BLaER1 treated with 17β-estradiol and CSF1 and Interleukin-3, amounts not matched to agents 10 nM and 100 nM (cell line): ENCODE measurements at regions not wholly inside any gene's neighbourhood (a gene's known extent, or its start where the extent isn't known, plus 50 kb on each side); places are given as distances from the start of the nearest gene placed in this dataset.

Experiments used
- H3K27ac ChIP-seq, 11 experiments: shearing (Covaris generic); formaldehyde crosslinking; 2 replicates each; pipeline ENCODE4 v1.8.1; 2022
- H3K27me3 ChIP-seq, 11 experiments: shearing (Covaris generic); formaldehyde crosslinking; 2 replicates each; pipeline ENCODE4 v1.8.1; 2022
- H3K36me3 ChIP-seq, 11 experiments: shearing (Covaris generic); formaldehyde crosslinking; 2 replicates each; pipeline ENCODE4 v1.8.1; 2022
- H3K4me1 ChIP-seq, 10 experiments: shearing (Covaris generic); formaldehyde crosslinking; 2 replicates each; pipeline ENCODE4 v1.8.1; 2022
- H3K4me2 ChIP-seq, 11 experiments: shearing (Covaris generic); formaldehyde crosslinking; 2 replicates each; pipeline ENCODE4 v1.8.1; 2022
- H3K4me3 ChIP-seq, 10 experiments: shearing (Covaris generic); formaldehyde crosslinking; 2 replicates each; pipeline ENCODE4 v1.8.1; 2022
- H3K9ac ChIP-seq, 11 experiments: shearing (Covaris generic); formaldehyde crosslinking; 2 replicates each; pipeline ENCODE4 v1.8.1; 2022
- H3K9me3 ChIP-seq, 11 experiments: shearing (Covaris generic); formaldehyde crosslinking; replicated peaks in 1 of 11; 2 replicates each; pipeline ENCODE4 v1.8.1; 2022
- H4K20me1 ChIP-seq, 11 experiments: shearing (Covaris generic); formaldehyde crosslinking; 2 replicates each; pipeline ENCODE4 v1.8.1; 2022
- Cebpa-rat ChIP-seq, 11 experiments: shearing (Covaris generic); IDR thresholded peaks; 2 replicates each; pipeline ENCODE4 v1.8.1; 2022

DNA sequence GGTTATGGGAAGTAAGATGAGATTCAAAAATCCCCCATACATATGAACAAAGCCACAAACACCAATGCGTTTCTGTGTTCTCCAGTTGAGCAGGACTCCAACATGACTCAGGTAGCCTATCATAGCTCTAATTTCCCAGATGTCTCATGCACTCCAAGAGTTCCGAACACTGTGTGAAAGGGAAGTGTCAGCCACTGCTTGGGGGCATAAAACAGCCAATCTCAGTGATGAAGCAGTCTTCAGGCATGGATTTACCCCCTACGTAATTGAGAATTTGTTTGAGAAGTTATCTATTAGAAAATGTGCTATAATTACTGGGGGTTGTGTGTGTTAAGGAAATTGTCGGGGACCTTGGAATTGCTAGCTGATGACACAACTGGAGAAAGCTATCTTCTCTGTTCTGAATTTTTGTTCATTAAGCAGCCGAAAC is 153.9 kb upstream of the AVPR1A start:
- peaks cover 0 to 4% (median 2%) of the 10 kb centered on the region in 11 experiments; a peak in 14 of 22 replicates for H3K9me3 ChIP-seq
- peaks cover 9 to 32% (median 23%) of the 10 kb centered on the region in 10 experiments; a peak in 19 of 20 replicates for H3K4me1 ChIP-seq
- H4K20me1 ChIP-seq, result no peaks in the 10 kb centered on the region
- no peak overlapping the region for H3K27ac ChIP-seq
- no peak overlapping the region for H3K4me3 ChIP-seq
- H3K9ac ChIP-seq, result no peak overlapping the region
- TF ChIP-seq Cebpa-rat (IDR thresholded peaks at IDR 0.05), result no peak
- H3K4me2 ChIP-seq, result no peak overlapping the region
- no peaks in the 10 kb centered on the region for H3K36me3 ChIP-seq
- H3K27me3 ChIP-seq, result no peaks in the 10 kb centered on the region

GRCh38 chr12:63302941-63303536 is 152.0 kb upstream of the AVPR1A start:
- no peak overlapping the region for H3K4me3 ChIP-seq
- peaks cover 9 to 25% (median 21%) of the 10 kb centered on the region in 10 experiments; a peak in 19 of 20 replicates for H3K4me1 ChIP-seq
- no peaks in the 10 kb centered on the region for H4K20me1 ChIP-seq
- peak overlapping the region in 3 of 11 experiments; percentile 1 to 33 (median 20); a peak in 2 of 22 replicates for H3K4me2 ChIP-seq
- no peak overlapping the region for H3K9ac ChIP-seq
- no peak for TF ChIP-seq Cebpa-rat (IDR thresholded peaks at IDR 0.05)
- H3K27ac ChIP-seq, result no peak overlapping the region
- H3K36me3 ChIP-seq, result no peaks in the 10 kb centered on the region
- H3K27me3 ChIP-seq, result no peaks in the 10 kb centered on the region
- H3K9me3 ChIP-seq, result no peaks in the 10 kb centered on the region

DNA sequence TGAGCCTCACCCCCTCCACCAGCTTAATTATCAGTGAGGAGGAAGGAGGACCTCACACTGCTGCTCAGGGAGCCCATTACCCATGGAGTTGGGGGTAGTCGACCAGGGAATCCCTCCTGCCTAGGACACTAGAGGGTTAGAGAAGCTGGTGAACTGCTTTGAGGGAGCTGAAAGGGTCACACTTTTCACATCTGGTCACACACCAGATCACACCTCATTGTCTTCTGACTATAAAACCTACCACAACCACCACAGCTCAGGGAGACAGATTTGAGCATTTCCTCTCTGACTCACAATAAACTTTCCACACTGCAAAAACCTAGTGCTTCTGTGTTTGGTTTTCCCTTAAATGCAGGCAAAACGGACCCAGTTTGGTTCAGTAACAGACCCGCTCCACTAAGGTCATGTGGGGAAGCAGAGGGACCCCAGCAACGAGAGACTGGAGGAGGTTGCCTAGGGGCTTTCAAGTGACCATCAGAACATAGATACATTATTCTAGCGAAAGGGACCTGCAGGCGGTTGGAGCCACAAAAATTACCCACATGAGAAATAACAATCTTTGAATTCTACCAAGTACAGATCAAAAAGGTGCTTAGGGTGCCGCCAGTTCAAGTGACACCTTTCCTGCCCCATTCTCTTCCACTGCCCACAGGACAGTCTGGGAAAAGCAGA is 151.4 kb upstream of the AVPR1A start:
- no peaks in the 10 kb centered on the region for H4K20me1 ChIP-seq
- H3K4me2 ChIP-seq, result peak overlapping the region in 6 of 11 experiments; percentile 1 to 33 (median 21); a peak in 5 of 22 replicates
- H3K27me3 ChIP-seq, result no peaks in the 10 kb centered on the region
- no peak overlapping the region for H3K4me3 ChIP-seq
- no peaks in the 10 kb centered on the region for H3K9me3 ChIP-seq
- H3K36me3 ChIP-seq, result no peaks in the 10 kb centered on the region
- peaks cover 9 to 25% (median 21%) of the 10 kb centered on the region in 10 experiments; a peak in 19 of 20 replicates for H3K4me1 ChIP-seq
- TF ChIP-seq Cebpa-rat (IDR thresholded peaks at IDR 0.05), result no peak
- H3K27ac ChIP-seq, result no peak overlapping the region
- H3K9ac ChIP-seq, result no peak overlapping the region

GRCh38 chr12:63301311-63301710 is 150.3 kb upstream of the AVPR1A start:
- Histone ChIP-seq H3K27ac (no peak overlapping the region), H3K36me3 (no peaks in the 10 kb centered on the region), H3K4me1 (peaks cover 2 to 16% (median 11%) of the 10 kb centered on the region in 10 experiments; a peak in 18 of 20 replicates), H3K27me3 (no peaks in the 10 kb centered on the region), H3K9me3 (no peaks in the 10 kb centered on the region), H4K20me1 (no peaks in the 10 kb centered on the region), H3K4me2 (no peak overlapping the region), H3K4me3 (no peak overlapping the region), H3K9ac (no peak overlapping the region)
- no peak for TF ChIP-seq Cebpa-rat (IDR thresholded peaks at IDR 0.05)

- Histone ChIP-seq H3K4me2 (no peak overlapping the region), H3K27me3 (no peaks in the 10 kb centered on the region), H3K9ac (no peak overlapping the region), H3K4me3 (no peak overlapping the region), H3K9me3 (no peaks in the 10 kb centered on the region), H3K27ac (no peak overlapping the region), H3K4me1 (peaks cover 0 to 10% (median 7%) of the 10 kb centered on the region in 10 experiments; a peak in 9 of 20 replicates), H3K36me3 (no peaks in the 10 kb centered on the region), H4K20me1 (no peaks in the 10 kb centered on the region)
- no peak for TF ChIP-seq Cebpa-rat (IDR thresholded peaks at IDR 0.05)
Measured at GRCh38 chr12:63298386-63298930, 147.5 kb upstream of the AVPR1A start.

- Histone ChIP-seq H3K36me3 (no peaks in the 10 kb centered on the region), H3K9ac (no peak overlapping the region), H3K27me3 (no peaks in the 10 kb centered on the region), H3K27ac (no peak overlapping the region), H3K4me1 (no peaks in the 10 kb centered on the region), H3K9me3 (no peaks in the 10 kb centered on the region), H3K4me2 (no peak overlapping the region), H3K4me3 (no peak overlapping the region), H4K20me1 (no peaks in the 10 kb centered on the region)
- no peak for TF ChIP-seq Cebpa-rat (IDR thresholded peaks at IDR 0.05)
Measured at GRCh38 chr12:63294327-63294632, 143.3 kb upstream of the AVPR1A start.

DNA sequence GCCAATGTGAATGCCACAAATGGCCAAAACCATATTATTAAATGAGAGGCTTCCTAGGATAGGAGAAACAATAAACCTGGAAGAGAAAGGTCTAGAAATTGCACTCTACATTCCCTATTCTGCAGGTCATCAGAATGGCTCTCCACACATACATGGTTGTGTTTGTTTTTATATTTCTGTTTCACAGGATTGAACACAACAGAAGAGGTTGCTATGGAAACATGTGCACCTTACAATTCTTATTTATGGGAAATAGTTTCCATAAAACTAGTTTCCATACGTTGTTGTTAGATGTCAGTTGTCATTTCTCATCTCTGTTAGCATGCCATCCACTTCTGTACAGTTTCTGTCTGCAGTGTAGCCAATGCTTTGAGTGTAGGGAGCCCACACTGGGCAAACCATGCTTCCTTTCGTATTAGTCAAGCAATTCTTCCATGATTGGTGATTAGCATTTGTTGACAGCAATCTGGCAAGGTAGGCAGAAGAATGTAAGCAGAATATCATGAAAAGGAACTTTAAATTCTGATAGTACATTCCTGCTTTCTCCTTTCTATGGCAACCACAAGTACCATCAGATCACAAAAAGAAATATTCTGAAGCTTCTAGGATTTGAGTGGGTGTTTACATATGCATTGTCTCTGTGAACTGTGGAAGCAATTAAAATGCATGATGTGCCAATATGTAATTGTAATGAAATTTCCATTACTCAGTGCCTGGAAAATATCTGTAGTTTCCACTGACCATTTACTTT is 141.6 kb upstream of the AVPR1A start:
- Histone ChIP-seq H3K27ac (no peak overlapping the region), H3K9ac (no peak overlapping the region), H3K4me1 (no peaks in the 10 kb centered on the region), H3K4me3 (no peak overlapping the region), H3K9me3 (no peaks in the 10 kb centered on the region), H3K36me3 (no peaks in the 10 kb centered on the region), H4K20me1 (no peaks in the 10 kb centered on the region), H3K4me2 (no peak overlapping the region), H3K27me3 (no peaks in the 10 kb centered on the region)
- TF ChIP-seq Cebpa-rat (IDR thresholded peaks at IDR 0.05), result no peak

GRCh38 chr12:63276537-63277365 is 125.8 kb upstream of the AVPR1A start:
- Histone ChIP-seq H3K27ac (no peak overlapping the region), H3K9ac (no peak overlapping the region), H4K20me1 (no peaks in the 10 kb centered on the region), H3K4me2 (peak overlapping the region in 1 of 11 experiments; percentile 50; a peak in 1 of 22 replicates), H3K4me1 (0 out of 20 replicates have a peak, but pooled peaks cover 0 to 3% (median 0%) of the 10 kb centered on the region in 10 experiments), H3K9me3 (no peaks in the 10 kb centered on the region), H3K4me3 (no peak overlapping the region), H3K36me3 (no peaks in the 10 kb centered on the region), H3K27me3 (no peaks in the 10 kb centered on the region)
- TF ChIP-seq Cebpa-rat (IDR thresholded peaks at IDR 0.05), result no peak
